Loucy (cell line): ENCODE measurements at regions not wholly inside any gene's neighbourhood (a gene's known extent, or its start where the extent isn't known, plus 50 kb on each side); places are given as distances from the start of the nearest gene placed in this dataset.

Source experiments
- H2AFZ ChIP-seq: fragments of 200-600 bp; sonication (generic); 2 replicates; pipeline ENCODE4 v1.6.0; 2016; ENCODE audit warnings: antibody characterized with exemption, mild to moderate bottlenecking, low read length, moderate library complexity
- H3F3A ChIP-seq: fragments of 200-600 bp; 2 replicates; pipeline ENCODE4 v1.6.0; 2016; ENCODE audit warnings: antibody characterized with exemption, low read depth, mild to moderate bottlenecking
- H3K27me3 ChIP-seq: fragments of 200-600 bp; sonication (generic); 2 replicates; pipeline ENCODE4 v1.6.1; 2014; ENCODE audit warnings: low read length, mild to moderate bottlenecking; ENCODE audit not compliant: insufficient read depth, poor library complexity, severe bottlenecking
- H3K36me3 ChIP-seq: fragments of 200-600 bp; sonication (generic); 2 replicates; pipeline ENCODE4 v1.6.1; 2016; ENCODE audit warnings: low read length; ENCODE audit not compliant: insufficient read depth
- H3K4me1 ChIP-seq: fragments of 200-600 bp; sonication (generic); 2 replicates; pipeline ENCODE4 v1.5.1; 2014; ENCODE audit warnings: low read length, mild to moderate bottlenecking; ENCODE audit not compliant: insufficient read depth, poor library complexity, severe bottlenecking
- H3K4me2 ChIP-seq: fragments of 200-600 bp; sonication (generic); 2 replicates; pipeline ENCODE4 v1.6.0; 2014; ENCODE audit warnings: antibody characterized with exemption, low read length, low read depth, mild to moderate bottlenecking; ENCODE audit not compliant: poor library complexity, severe bottlenecking
- H3K4me3 ChIP-seq: fragments of 200-600 bp; sonication (generic); 2 replicates; pipeline ENCODE4 v1.5.1; 2014; ENCODE audit warnings: low read length, mild to moderate bottlenecking, mixed read lengths; ENCODE audit not compliant: poor library complexity, severe bottlenecking
- H3K79me2 ChIP-seq: fragments of 200-600 bp; sonication (generic); 2 replicates; pipeline ENCODE4 v1.6.1; 2014; ENCODE audit warnings: low read length; ENCODE audit not compliant: insufficient read depth
- H3K9ac ChIP-seq: fragments of 200-600 bp; sonication (generic); 2 replicates; pipeline ENCODE4 v1.6.0; 2014; ENCODE audit warnings: mild to moderate bottlenecking, low read depth, low read length, moderate library complexity; ENCODE audit not compliant: poor library complexity, severe bottlenecking
- H3K9me2 ChIP-seq: fragments of 200-600 bp; sonication (generic); replicated peaks from 2 replicates; pipeline ENCODE4 v1.6.1; 2016; ENCODE audit warnings: low read depth, low read length, mixed read lengths
- H3K9me3 ChIP-seq: fragments of 200-600 bp; sonication (generic); 2 replicates; pipeline ENCODE4 v1.6.1; 2014; ENCODE audit warnings: mild to moderate bottlenecking, antibody characterized with exemption, low read length, low read depth; ENCODE audit not compliant: insufficient read depth
- H4K20me1 ChIP-seq: fragments of 200-600 bp; sonication (generic); 2 replicates; pipeline ENCODE4 v1.6.0; 2014; ENCODE audit warnings: antibody characterized with exemption, low read length, mild to moderate bottlenecking; ENCODE audit not compliant: insufficient read depth, poor library complexity, severe bottlenecking
- EZH2phosphoT487 ChIP-seq: fragments of 200-600 bp; IDR thresholded peaks from 2 replicates; pipeline ENCODE4 v1.6.1; 2018; ENCODE audit warnings: antibody characterized with exemption, mild to moderate bottlenecking, moderate library complexity, borderline replicate concordance
- TF ChIP-seq, protein P1 (sequence below): fragments of 200-600 bp; sonication (generic); conservative IDR thresholded peaks from 2 replicates; pipeline ENCODE4 v1.5.1; 2014; ENCODE audit warnings: mild to moderate bottlenecking, antibody characterized with exemption, low read length

DNA sequence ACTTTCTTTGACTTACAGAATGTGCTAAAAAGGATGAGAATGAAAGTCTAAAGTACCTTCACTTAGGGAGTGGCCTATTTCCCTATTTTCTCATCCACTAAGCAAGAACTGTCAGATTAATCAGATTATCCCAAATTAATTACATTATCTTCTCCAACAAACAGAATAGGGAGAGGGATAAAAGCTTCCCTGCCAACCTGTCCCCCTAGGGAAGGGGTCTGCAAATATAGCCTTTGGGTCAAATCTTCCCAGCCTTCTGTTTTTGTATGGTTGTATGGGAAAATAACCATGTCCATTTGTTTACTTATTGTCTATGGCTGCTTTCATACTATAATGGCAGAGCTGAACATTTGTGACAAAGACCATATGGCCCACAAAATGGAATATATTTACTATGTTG lies 57.1 kb upstream of the USP38 start:
- Histone ChIP-seq H3K9me2 (no peaks in the 10 kb centered on the region), H3K9me3 (0 out of 2 replicates have a peak, but pooled peaks cover 7% of the 10 kb centered on the region), H3K36me3 (no peaks in the 10 kb centered on the region), H3K27me3 (no peaks in the 10 kb centered on the region), H4K20me1 (no peaks in the 10 kb centered on the region), H3K4me1 (no peaks in the 10 kb centered on the region), H3K79me2 (no peaks in the 10 kb centered on the region), H2AFZ (no peak overlapping the region), H3F3A (no peaks in the 10 kb centered on the region), H3K4me2 (no peak overlapping the region), H3K4me3 (no peak overlapping the region), H3K9ac (no peak overlapping the region)
- no peak for TF ChIP-seq EZH2phosphoT487
- TF ChIP-seq, protein P1, sequence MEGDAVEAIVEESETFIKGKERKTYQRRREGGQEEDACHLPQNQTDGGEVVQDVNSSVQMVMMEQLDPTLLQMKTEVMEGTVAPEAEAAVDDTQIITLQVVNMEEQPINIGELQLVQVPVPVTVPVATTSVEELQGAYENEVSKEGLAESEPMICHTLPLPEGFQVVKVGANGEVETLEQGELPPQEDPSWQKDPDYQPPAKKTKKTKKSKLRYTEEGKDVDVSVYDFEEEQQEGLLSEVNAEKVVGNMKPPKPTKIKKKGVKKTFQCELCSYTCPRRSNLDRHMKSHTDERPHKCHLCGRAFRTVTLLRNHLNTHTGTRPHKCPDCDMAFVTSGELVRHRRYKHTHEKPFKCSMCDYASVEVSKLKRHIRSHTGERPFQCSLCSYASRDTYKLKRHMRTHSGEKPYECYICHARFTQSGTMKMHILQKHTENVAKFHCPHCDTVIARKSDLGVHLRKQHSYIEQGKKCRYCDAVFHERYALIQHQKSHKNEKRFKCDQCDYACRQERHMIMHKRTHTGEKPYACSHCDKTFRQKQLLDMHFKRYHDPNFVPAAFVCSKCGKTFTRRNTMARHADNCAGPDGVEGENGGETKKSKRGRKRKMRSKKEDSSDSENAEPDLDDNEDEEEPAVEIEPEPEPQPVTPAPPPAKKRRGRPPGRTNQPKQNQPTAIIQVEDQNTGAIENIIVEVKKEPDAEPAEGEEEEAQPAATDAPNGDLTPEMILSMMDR = no peak

DNA sequence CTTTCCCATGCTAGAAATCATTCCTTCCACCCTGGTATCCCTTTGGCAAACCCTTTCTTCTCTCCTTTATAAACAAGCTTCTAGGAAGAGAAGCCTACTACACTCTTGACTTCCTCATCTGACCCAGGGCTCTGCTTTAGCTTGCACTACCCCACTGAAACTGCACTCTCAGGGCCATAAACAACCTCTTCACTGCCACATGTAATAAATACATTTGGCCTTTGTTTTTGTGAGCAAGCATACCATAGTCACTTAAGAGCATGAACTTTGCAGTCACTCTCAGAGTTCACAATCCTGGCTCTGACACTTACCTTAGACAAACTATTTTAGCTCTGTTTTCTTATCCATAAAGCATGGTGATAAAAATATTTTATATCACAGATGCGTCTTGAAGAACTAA lies 50.7 kb upstream of the USP38 start:
- Histone ChIP-seq H3K9ac (no peak overlapping the region), H3K36me3 (no peaks in the 10 kb centered on the region), H3K79me2 (no peaks in the 10 kb centered on the region), H3K27me3 (no peaks in the 10 kb centered on the region), H3F3A (no peaks in the 10 kb centered on the region), H3K9me3 (no peaks in the 10 kb centered on the region), H3K4me3 (no peak overlapping the region), H3K4me1 (no peaks in the 10 kb centered on the region), H2AFZ (peak overlapping the region; percentile 41; the same call in 1 of the 2 replicates), H3K9me2 (no peaks in the 10 kb centered on the region), H4K20me1 (no peaks in the 10 kb centered on the region), H3K4me2 (no peak overlapping the region)
- TF ChIP-seq EZH2phosphoT487 = no peak
